Mesenchymal stem cell (in vitro differentiated cells and primary cell): ENCODE measurements at regions not wholly inside any gene's neighbourhood (a gene's known extent, or its start where the extent isn't known, plus 50 kb on each side); places are given as distances from the start of the nearest gene placed in this dataset.

Experiments
- DNase-seq: peaks from one replicate; pipeline ENCODE4 v3.0.0-alpha.2; 2013
- H2AFZ ChIP-seq: one replicate; pipeline ENCODE4 v1.6.1; 2013; ENCODE audit warnings: low read depth, mild to moderate bottlenecking, control low read depth, inconsistent platforms, low read length, moderate library complexity
- H2AK5ac ChIP-seq: 2 replicates; pipeline ENCODE4 v1.6.1; 2013; ENCODE audit warnings: low read length, moderate library complexity, mild to moderate bottlenecking, inconsistent platforms; ENCODE audit not compliant: severe bottlenecking
- H2BK120ac ChIP-seq: one replicate; pipeline ENCODE4 v1.6.1; 2013; ENCODE audit warnings: low read depth, mild to moderate bottlenecking, inconsistent platforms, low read length, moderate library complexity
- H2BK12ac ChIP-seq, 2 experiments: one replicate each; pipeline ENCODE4 v1.6.1; 2013; ENCODE audit warnings: inconsistent platforms in 2 of 2, low read length in 2 of 2, mild to moderate bottlenecking in 2 of 2, moderate library complexity in 2 of 2, control low read depth in 1 of 2
- H2BK15ac ChIP-seq: one replicate; pipeline ENCODE4 v1.6.1; 2013; ENCODE audit warnings: mild to moderate bottlenecking, low read depth, inconsistent platforms; ENCODE audit not compliant: poor library complexity, severe bottlenecking
- H2BK5ac ChIP-seq: 2 replicates; pipeline ENCODE4 v1.6.1; 2013; ENCODE audit warnings: low read depth, mild to moderate bottlenecking, low read length, control low read depth, inconsistent platforms; ENCODE audit not compliant: poor library complexity, severe bottlenecking
- H3K14ac ChIP-seq, 2 experiments: one replicate each; pipeline ENCODE4 v1.6.1; 2013; ENCODE audit warnings: inconsistent platforms in 2 of 2, low read length in 2 of 2, control low read depth in 1 of 2, mild to moderate bottlenecking in 1 of 2, moderate library complexity in 1 of 2
- H3K18ac ChIP-seq, 2 experiments: one replicate each; pipeline ENCODE4 v1.6.1; 2013; ENCODE audit warnings: inconsistent platforms in 2 of 2, low read length in 2 of 2, control low read depth in 1 of 2, low read depth in 1 of 2, mild to moderate bottlenecking in 1 of 2
- H3K23ac ChIP-seq, 2 experiments: one replicate each; pipeline ENCODE4 v1.6.1; 2013; ENCODE audit warnings: inconsistent platforms in 2 of 2, low read length in 2 of 2, mild to moderate bottlenecking in 2 of 2, moderate library complexity in 2 of 2, control low read depth in 1 of 2
- H3K27ac ChIP-seq: 2 replicates; pipeline ENCODE4 v1.5.1; 2013; ENCODE audit warnings: mild to moderate bottlenecking, moderate library complexity, low read length, control low read depth, inconsistent platforms; ENCODE audit not compliant: poor library complexity, severe bottlenecking
- H3K27me3 ChIP-seq, 2 experiments: 2 replicates each; pipeline versions ENCODE4 v1.6.1 to v1.7.0; 2013; ENCODE audit warnings: low read length in 2 of 2, mild to moderate bottlenecking in 2 of 2, moderate library complexity in 2 of 2, control low read depth in 1 of 2, inconsistent platforms in 1 of 2; ENCODE audit not compliant: control insufficient read depth in 1 of 2, insufficient read depth in 1 of 2
- H3K36me3 ChIP-seq, 2 experiments: 2 replicates each; pipeline versions ENCODE4 v1.6.1 to v1.7.0; 2013; ENCODE audit warnings: low read length in 2 of 2, control low read depth in 1 of 2, inconsistent platforms in 1 of 2, low read depth in 1 of 2, mild to moderate bottlenecking in 1 of 2; ENCODE audit not compliant: insufficient read depth in 2 of 2, control insufficient read depth in 1 of 2
- H3K4ac ChIP-seq, 2 experiments: one replicate each; pipeline ENCODE4 v1.6.1; 2013; ENCODE audit warnings: inconsistent platforms in 2 of 2, low read length in 2 of 2, mild to moderate bottlenecking in 2 of 2, moderate library complexity in 2 of 2, control low read depth in 1 of 2, low read depth in 1 of 2
- H3K4me1 ChIP-seq: 2 replicates; pipeline ENCODE4 v1.6.1; 2013; ENCODE audit warnings: low read depth, low read length, control low read depth; ENCODE audit not compliant: control insufficient read depth, insufficient read depth
- H3K4me2 ChIP-seq: 2 replicates; pipeline ENCODE4 v1.6.1; 2013; ENCODE audit warnings: low read length, mild to moderate bottlenecking, inconsistent platforms; ENCODE audit not compliant: poor library complexity, severe bottlenecking
- H3K4me3 ChIP-seq, 2 experiments: 2 replicates each; pipeline versions ENCODE4 v1.5.1 to v1.7.0; 2013; ENCODE audit warnings: low read length in 2 of 2, mild to moderate bottlenecking in 2 of 2, control low read depth in 1 of 2, low read depth in 1 of 2; ENCODE audit not compliant: insufficient read depth in 1 of 2
- H3K79me1 ChIP-seq: replicated peaks from 2 replicates; pipeline ENCODE4 v1.6.1; 2013; ENCODE audit warnings: mild to moderate bottlenecking, control low read depth, low read length, inconsistent platforms; ENCODE audit not compliant: poor library complexity, severe bottlenecking
- H3K9ac ChIP-seq: 2 replicates; pipeline ENCODE4 v1.7.0; 2013; ENCODE audit warnings: mild to moderate bottlenecking, low read length, moderate library complexity
- H3K9me3 ChIP-seq: 2 replicates; pipeline ENCODE4 v1.7.0; 2013; ENCODE audit warnings: mild to moderate bottlenecking, low read length; ENCODE audit not compliant: control insufficient read depth
- H4K8ac ChIP-seq: one replicate; pipeline ENCODE4 v1.6.1; 2013; ENCODE audit warnings: inconsistent platforms, mild to moderate bottlenecking, low read length, moderate library complexity
- H4K91ac ChIP-seq: one replicate; pipeline ENCODE4 v1.6.1; 2013; ENCODE audit warnings: mild to moderate bottlenecking, low read length, inconsistent platforms
- WGBS: methylation state at CpG from one replicate; pipeline ENCODE4 v1.1.7; 2013; ENCODE audit warnings: mixed read lengths; 5-methylcytosine and 5-hydroxymethylcytosine counted together

DNA sequence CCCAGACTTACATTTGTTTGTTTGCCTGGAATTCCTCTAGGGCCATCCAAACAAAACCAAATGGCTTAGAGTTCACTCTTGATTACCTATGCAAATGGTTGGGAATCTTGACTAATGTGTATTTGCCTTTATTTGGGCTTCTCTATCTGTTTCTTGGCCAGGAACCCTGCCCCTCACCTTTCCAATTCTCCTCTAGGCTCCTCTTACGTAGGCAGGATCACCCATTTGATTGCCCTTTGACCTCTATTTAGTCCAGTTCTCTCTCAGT is 123.0 kb upstream of the DYRK2 start:
- Histone ChIP-seq H3K4ac (no peak overlapping the region), H4K8ac (no peak overlapping the region), H2BK5ac (no peak overlapping the region), H3K14ac (no peak overlapping the region), H2BK15ac (no peak overlapping the region), H3K27ac (no peak overlapping the region), H3K18ac (no peak overlapping the region), H3K4me2 (no peak overlapping the region), H2AFZ (no peak overlapping the region), H3K9me3 (no peaks in the 10 kb centered on the region), H3K79me1 (no peaks in the 10 kb centered on the region), H2BK12ac (no peak overlapping the region), H2AK5ac (no peak overlapping the region), H3K36me3 (no peaks in the 10 kb centered on the region), H3K4me1 (no peaks in the 10 kb centered on the region), H3K23ac (no peak overlapping the region), H2BK120ac (no peak overlapping the region), H3K27me3 (no peaks in the 10 kb centered on the region), H3K4me3 (no peak overlapping the region), H3K9ac (no peak overlapping the region), H4K91ac (no peak overlapping the region)
- no peak for DNase-seq
- 86% methylated on average over 1 of the region's 1 CpG for WGBS

GRCh38 chr12:67526129-67526528 is 122.4 kb upstream of the DYRK2 start:
- Histone ChIP-seq H3K4me1 (no peaks in the 10 kb centered on the region), H3K4ac (no peak overlapping the region), H2AFZ (no peak overlapping the region), H3K9me3 (no peaks in the 10 kb centered on the region), H3K36me3 (no peaks in the 10 kb centered on the region), H3K4me2 (no peak overlapping the region), H2BK12ac (no peak overlapping the region), H3K27ac (no peak overlapping the region), H3K9ac (no peak overlapping the region), H2BK15ac (no peak overlapping the region), H2AK5ac (no peak overlapping the region), H3K4me3 (no peak overlapping the region), H2BK5ac (no peak overlapping the region), H4K91ac (no peak overlapping the region), H3K79me1 (no peaks in the 10 kb centered on the region), H3K27me3 (no peaks in the 10 kb centered on the region), H3K18ac (no peak overlapping the region), H2BK120ac (no peak overlapping the region), H4K8ac (no peak overlapping the region), H3K23ac (no peak overlapping the region), H3K14ac (no peak overlapping the region)
- DNase-seq = no peak

DNA sequence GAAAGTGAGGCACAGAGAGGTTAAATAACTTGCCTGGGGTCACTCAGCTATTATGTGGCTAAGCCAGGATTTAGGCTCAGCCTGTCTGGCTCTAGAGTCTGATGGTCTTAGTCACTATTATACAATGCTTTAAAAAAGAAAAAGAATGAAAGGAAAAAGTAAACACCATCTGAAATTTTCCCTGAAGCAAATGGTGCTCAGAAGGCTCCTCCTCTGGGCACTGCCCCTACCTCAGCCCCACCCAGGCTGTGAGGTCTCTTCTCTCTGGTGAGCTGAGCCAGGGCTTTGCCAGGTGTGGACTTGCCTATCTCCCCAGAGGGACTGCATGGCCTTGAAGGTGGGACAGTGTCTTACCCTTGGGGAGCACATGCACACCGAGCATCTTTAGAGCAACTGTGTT is 117.5 kb upstream of the DYRK2 start:
- Histone ChIP-seq H3K36me3 (no peaks in the 10 kb centered on the region), H2BK12ac (no peak overlapping the region), H3K4me1 (no peaks in the 10 kb centered on the region), H3K4me3 (no peak overlapping the region), H3K14ac (no peak overlapping the region), H3K23ac (no peak overlapping the region), H2AFZ (no peak overlapping the region), H2AK5ac (no peak overlapping the region), H3K18ac (no peak overlapping the region), H4K8ac (no peak overlapping the region), H3K79me1 (no peaks in the 10 kb centered on the region), H3K27me3 (no peaks in the 10 kb centered on the region), H3K9me3 (no peaks in the 10 kb centered on the region), H3K27ac (no peak overlapping the region), H3K4ac (no peak overlapping the region), H2BK5ac (no peak overlapping the region), H2BK15ac (no peak overlapping the region), H4K91ac (no peak overlapping the region), H3K9ac (no peak overlapping the region), H2BK120ac (no peak overlapping the region), H3K4me2 (no peak overlapping the region)
- DNase-seq = no peak
- WGBS = no CpG with 5 or more reads among the region's 1 CpG

- Histone ChIP-seq H2BK5ac (no peak overlapping the region), H3K27me3 (no peaks in the 10 kb centered on the region), H2BK120ac (no peak overlapping the region), H3K4ac (no peak overlapping the region), H2BK12ac (no peak overlapping the region), H3K36me3 (no peaks in the 10 kb centered on the region), H3K14ac (no peak overlapping the region), H3K4me1 (no peaks in the 10 kb centered on the region), H3K4me3 (no peak overlapping the region), H3K79me1 (no peaks in the 10 kb centered on the region), H3K27ac (no peak overlapping the region), H4K8ac (no peak overlapping the region), H3K9me3 (no peaks in the 10 kb centered on the region), H4K91ac (no peak overlapping the region), H3K4me2 (no peak overlapping the region), H2BK15ac (no peak overlapping the region), H3K18ac (no peak overlapping the region), H3K9ac (no peak overlapping the region), H2AK5ac (no peak overlapping the region), H3K23ac (no peak overlapping the region), H2AFZ (no peak overlapping the region)
- WGBS = 57% methylated on average over 1 of the region's 3 CpGs
- DNase-seq = no peak
Observed at GRCh38 chr12:67531501-67531900, 117.0 kb upstream of the DYRK2 start.
